GM19043 (cell line): ENCODE measurements at regions not wholly inside any gene's neighbourhood (a gene's known extent, or its start where the extent isn't known, plus 50 kb on each side); places are given as distances from the start of the nearest gene placed in this dataset.
A peak's percentile ranks its signal among the peaks of the same experiment; 100 is the strongest.
"Not testable (repeated sequence)": the region's sequence is repeated elsewhere in the genome, so short reads cannot be mapped to it uniquely, and the experiment has no call there.

Source experiments
- ATAC-seq: cut with Tn5 transposase; IDR thresholded peaks from one replicate; pipeline ENCODE4 v1.9.1; 2021; ENCODE audit warnings: low read depth; ENCODE audit not compliant: unreplicated experiment

GRCh38 chr2:215863687-215864086 lies 149.7 kb downstream of the MREG start:
- no peak for ATAC-seq

DNA sequence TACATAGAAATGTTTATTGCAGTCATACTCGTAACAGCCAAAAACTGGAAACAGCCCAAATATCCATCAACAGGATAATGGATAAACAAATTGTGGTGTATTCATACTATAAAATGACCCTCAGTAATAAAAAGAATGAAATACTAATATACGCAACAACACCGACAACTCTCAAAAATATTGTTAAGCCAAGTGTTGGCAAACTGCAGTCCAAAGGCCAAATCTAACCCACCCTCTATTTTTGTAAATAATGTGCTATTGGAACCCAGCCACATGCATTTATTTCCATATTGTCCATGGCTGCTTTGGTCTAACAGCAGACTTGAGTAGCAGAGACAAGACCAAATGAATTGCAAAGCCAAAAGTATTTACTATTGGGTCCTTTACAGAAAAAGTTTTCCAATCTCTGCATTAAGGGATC lies 151.0 kb downstream of the MREG start:
- no peak for ATAC-seq

GRCh38 chr2:215861607-215862350 lies 151.6 kb downstream of the MREG start:
- ATAC-seq = no peak

DNA sequence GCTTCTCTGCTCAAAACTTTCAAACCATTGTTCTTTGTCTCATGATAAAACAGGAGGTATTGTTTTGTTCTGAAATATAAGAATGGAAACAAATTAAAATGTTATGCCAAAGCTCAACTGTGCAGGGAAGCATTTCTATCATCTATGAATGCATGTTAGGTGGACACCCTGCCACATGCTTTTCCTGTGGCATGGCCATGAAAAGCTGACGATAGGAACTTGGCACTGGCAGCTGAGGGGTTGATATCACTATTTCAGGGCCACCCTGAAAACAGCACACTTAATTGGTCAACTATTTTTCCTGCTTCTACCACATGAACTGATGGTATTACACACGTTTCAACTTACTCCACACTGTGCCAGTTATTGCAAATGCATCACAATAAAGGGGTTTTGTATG lies 157.3 kb downstream of the MREG start:
- no peak for ATAC-seq

DNA sequence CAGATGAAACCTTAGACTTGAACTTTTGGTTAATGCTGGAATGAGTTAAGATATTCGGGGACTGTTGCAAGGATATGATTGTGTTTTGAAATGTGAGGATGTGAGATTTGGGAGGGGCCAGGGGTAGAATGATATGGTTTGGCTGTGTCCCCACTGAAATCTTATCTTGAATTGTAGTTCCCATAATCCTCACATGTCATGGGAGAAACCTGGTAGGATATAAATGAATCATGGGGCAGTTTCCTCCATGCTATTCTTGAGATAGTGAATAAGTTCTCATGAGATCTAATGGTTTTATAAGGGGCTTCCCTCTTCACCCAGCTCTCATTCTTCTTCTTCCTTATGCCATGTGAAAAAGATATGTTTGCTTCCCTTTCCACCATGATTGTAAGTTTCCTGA lies 158.0 kb downstream of the MREG start:
- not testable (repeated sequence) for ATAC-seq

- ATAC-seq = no peak
These were observed 159.3 kb downstream of the MREG start for GRCh38 chr2:215854008-215854407.

- no peak for ATAC-seq
These were observed 161.7 kb downstream of the MREG start for GRCh38 chr2:215851696-215852095.

DNA sequence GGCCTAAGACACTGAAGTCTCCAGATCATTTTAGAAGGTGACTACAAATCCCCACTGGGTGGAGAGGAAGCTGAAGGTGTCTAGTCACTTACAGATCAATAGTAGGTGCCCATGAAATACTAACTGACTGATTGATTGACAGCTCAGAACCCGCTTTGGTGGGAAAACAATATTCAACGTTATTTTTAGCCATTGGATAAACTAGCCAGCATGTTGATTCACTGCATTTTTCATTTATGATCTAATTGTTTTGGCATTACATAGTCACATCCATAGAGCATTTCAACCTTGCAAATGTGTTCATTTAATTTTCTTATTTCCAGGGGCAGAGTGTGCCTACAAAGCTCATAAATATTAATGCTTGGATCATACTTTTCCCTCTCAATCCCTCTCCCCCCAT lies 162.3 kb downstream of the MREG start:
- ATAC-seq = no peak

DNA sequence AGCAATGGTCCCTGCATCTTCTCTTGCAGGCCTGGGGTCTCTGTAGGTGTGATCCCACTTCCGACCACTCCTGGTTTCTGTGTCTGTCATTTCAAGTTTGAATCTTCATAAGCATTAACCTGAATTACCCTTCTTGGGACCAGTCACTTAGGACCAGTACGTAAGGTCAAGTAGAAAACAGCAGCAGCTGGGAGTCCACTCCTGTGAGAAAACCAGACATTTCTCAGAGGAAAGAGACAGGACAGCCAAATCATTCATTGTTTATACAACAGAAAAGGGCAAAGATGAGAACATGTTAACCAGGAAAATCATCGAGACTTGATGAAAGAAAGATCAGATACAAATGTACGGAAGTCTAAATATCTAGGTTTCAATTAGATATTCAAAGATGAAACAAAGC lies 163.0 kb downstream of the MREG start:
- ATAC-seq = no peak

DNA sequence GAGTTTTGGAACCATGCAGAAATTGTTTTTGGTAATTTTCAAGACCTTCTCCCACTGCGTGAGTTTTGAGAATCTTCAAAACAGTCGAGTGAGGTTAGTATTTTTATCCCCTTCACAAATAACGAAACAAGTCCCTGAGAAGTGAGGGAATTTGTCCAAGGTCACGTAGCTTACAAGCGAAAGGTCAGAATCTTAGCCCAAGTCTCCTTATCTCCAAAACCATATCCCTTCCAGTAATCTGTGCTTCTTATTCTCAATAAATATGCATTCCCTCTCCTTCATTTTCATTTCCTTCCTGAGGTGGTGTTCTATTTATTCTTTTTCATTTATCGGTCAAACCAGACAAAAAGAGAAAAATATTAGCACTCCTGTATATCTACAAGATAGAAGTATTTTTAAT lies 163.6 kb downstream of the MREG start:
- ATAC-seq = no peak

DNA sequence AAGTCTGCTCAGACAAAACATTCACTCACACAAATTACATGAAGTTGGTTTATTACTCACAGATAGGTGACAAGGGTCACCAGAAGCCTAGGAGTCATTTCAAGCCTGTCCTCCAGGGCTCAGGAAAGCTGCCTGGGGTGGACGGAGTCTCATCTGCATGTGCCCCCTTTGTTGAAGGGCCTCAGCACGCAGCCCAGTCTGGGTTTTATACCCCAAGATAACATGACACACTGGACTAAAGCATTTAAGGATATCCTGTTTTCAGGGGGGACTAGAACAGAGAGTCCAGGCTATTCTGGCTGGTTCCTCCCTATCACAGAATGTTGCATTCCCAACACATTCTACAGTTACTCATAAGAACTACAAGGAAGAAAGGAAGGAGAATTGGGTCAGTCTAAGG lies 164.7 kb downstream of the MREG start:
- no peak for ATAC-seq

- no peak for ATAC-seq
These were observed 165.2 kb downstream of the MREG start for GRCh38 chr2:215848146-215848545.

DNA sequence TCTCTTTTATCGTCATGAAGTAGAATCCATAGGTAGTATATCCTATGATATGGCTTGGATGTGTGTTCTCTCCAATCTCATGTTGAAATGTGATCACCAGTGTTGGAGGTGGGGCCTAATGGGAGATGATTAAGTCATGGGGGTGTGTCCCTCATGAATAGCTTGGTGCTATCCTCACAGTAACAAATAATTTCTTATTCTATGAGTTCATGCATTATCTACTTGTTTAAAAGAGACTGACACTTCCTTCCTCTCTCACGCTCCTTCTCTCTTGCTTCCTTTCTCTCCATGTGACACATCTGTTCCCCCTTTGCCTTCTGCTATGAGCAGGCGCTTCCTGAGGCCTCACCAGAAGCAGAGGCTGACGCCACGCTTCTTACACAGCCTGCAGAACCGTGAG lies 165.6 kb downstream of the MREG start:
- ATAC-seq = no peak

GRCh38 chr2:215847056-215847455 lies 166.3 kb downstream of the MREG start:
- ATAC-seq = no peak

DNA sequence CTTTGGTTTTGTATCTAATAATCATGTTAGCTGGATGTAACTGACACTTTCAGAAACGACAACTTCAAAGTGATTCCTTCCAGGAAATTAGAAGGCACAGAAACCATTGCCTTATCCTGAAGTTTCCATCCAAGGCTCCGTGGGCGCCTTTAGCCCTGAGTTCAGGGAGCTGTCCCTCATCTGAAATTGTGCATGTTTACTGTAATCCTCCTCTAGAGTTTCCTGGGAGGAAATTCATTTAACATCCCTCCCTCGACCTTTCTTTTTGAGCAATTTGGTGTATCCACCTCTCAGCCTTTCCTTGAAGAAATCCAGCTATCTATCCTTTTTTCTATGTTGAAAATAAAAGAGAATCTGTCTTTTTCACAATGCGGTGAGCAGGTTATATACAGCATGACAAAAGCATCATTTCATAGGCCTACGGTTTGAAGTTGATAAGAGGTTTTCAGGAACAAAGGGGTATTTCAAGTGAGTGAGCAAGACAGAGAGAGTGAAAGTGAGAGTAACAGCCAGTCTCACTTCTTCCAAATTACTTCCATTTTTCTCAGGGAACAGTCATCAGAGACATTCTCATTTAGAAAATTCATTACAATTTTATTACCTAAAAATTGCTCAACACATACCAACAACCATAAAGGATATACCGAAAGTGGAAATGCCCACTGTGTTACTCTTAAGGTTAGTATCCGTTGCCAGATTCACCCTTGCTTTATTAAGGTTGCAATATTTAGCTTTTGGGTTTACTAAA lies 167.3 kb downstream of the MREG start:
- ATAC-seq = peak; percentile 71

DNA sequence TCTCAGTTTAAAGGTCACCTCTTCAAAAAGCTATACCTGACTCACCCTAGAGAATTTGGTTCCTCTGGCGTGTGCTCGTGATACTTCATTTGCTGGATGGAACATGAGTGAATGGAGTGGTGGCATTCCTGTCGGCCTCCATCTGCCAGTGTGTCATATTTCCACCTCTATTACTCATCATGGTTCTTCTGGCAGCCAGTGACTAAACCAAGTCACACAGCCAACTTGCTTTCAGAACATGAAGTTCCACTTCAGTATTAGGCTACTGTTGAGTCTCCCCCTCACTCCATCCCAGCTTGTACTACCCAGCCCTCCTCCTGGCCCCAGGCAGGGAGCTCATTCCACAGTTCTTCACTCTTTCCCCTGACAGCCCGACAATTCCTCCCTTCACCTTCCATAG lies 169.8 kb downstream of the MREG start:
- no peak for ATAC-seq

- ATAC-seq = no peak
These were observed 172.1 kb downstream of the MREG start for GRCh38 chr2:215841175-215841816.

DNA sequence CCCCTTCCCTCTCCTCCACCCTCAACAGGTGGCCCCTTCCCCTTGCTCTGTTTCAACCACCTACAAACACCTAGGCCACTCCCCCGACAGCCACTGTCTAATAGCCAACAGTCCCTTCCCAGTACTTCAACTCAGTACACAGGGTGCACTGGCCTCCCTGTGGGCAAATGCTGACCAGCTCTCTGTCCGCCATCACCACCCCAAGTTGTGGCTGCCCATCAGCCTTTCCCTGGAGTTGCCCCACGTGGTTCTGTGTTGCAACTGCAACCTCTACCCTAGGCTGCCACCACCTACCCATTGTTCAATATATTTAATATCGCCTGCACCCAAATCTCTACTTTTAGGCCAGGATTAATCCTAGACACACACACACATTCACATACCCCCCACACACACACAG lies 173.5 kb downstream of the MREG start:
- no peak for ATAC-seq

DNA sequence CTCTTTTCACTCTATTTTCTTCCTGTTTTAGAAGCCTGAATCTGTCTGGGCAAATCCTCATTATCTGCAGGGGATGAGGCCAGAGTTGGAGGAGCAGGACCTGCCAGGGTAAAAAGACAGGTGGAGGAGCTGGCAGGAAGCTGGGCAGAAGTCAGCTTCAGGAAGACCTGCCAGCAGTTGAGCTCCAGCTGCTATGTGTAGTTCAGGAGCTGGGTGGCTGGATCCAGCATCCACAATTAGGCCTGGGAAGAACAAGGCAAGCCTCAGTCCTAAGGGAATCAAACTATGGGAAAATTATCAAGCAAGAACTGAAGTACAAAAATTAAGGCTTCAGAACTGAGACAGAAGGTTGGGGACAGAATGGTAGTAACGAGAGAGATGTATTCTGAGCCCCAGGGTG lies 174.0 kb downstream of the MREG start:
- ATAC-seq = no peak

DNA sequence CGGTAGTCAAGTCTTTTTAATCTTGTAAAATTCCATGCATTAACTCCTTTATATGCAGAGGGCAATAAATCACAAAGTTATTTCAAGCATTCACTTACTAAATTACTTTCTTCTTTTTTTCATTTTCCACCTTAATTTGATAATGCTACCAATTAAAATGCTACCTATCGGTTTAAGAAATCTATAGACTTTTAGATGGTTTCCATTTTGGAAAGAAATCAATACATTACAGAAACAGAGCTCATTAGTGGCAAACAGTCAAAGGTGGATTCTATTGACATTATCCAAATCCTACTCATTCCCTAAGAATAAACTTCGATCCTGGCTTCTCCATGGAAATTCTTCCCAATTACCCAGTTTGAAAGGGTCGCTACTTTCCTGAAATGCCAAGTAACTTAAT lies 176.5 kb downstream of the MREG start:
- no peak for ATAC-seq

GRCh38 chr2:215835657-215836056 lies 177.7 kb downstream of the MREG start:
- ATAC-seq = no peak

DNA sequence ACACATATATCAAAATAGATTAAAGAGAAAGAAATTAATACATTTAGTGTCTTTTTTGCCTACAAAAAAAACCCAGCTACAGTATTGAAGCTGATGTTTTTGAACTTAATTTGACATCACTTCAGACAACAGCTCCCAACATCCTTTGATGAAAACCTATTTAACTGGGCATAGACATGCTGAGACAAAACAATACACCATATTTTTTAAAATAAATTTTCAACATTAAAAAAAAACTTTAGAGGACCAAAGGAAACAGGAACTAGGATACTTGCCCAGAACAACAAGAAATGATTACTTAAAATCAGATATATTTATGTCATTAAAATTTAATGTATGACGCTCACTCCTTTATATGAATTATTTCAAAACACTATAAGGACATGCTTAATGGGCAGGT lies 178.1 kb downstream of the MREG start:
- ATAC-seq = no peak
